ENCODE measurements at regions not wholly inside any gene's neighbourhood (a gene's known extent, or its start where the extent isn't known, plus 50 kb on each side); places are given as distances from the start of the nearest gene placed in this dataset.

GRCh38 chr1:112808861-112809684, 93.9 kb upstream of the PPM1J start:
- Mint-ChIP-seq H3K4me1 (peaks cover 0 to 6% of the 10 kb centered on the region in 2 donors), H3K27me3 (ENCODE audit: low read depth in 2 of 2) (peaks cover 7 to 28% of the 10 kb centered on the region in 2 donors), H3K9me3 (no peaks in the 10 kb centered on the region), H3K27ac (no peak overlapping the region), H3K4me3 (no peak overlapping the region), H3K36me3 (no peaks in the 10 kb centered on the region)
- Histone ChIP-seq H3K4me1 (ENCODE audit: control insufficient read depth, insufficient read depth, low read length) (no peaks in the 10 kb centered on the region), H3K4me3 (ENCODE audit: low read length) (no peak overlapping the region), H3K27ac (ENCODE audit: low read length) (no peak overlapping the region), H3K9me3 (ENCODE audit: control insufficient read depth, insufficient read depth, low read length) (no peaks in the 10 kb centered on the region), H3K27me3 (ENCODE audit: control insufficient read depth, insufficient read depth, low read length) (no peaks in the 10 kb centered on the region), H3K36me3 (ENCODE audit: control insufficient read depth, insufficient read depth, low read length) (no peaks in the 10 kb centered on the region)
- WGBS (ENCODE audit: insufficient coverage): 29% methylated on average over 8 of the region's 8 CpGs
- peak; percentile 58 to 63 for DNase-seq
- intact Hi-C loops (cut with micrococcal nuclease): loop anchor here (5.0 to 10.0 kb wide), 4 partner anchors 233 to 868 kb away; partner anchors contain the start of genes CTTNBP2NL and WNT2B
- TF ChIP-seq CTCF (IDR thresholded peaks at IDR 0.05): peak; percentile 79
- ATAC-seq: peak; percentile 64 to 92 (median 79)

GRCh38 chr1:112807999-112808398, 92.9 kb upstream of the PPM1J start:
- Histone ChIP-seq H3K9me3 (ENCODE audit: control insufficient read depth, insufficient read depth, low read length) (no peaks in the 10 kb centered on the region), H3K4me1 (ENCODE audit: control insufficient read depth, insufficient read depth, low read length) (no peaks in the 10 kb centered on the region), H3K27me3 (ENCODE audit: control insufficient read depth, insufficient read depth, low read length) (peaks cover 2% of the 10 kb centered on the region), H3K36me3 (ENCODE audit: control insufficient read depth, insufficient read depth, low read length) (no peaks in the 10 kb centered on the region), H3K27ac (ENCODE audit: low read length) (no peak overlapping the region), H3K4me3 (ENCODE audit: low read length) (no peak overlapping the region)
- Mint-ChIP-seq H3K4me3 (no peak overlapping the region), H3K27me3 (ENCODE audit: low read depth in 2 of 2) (peaks cover 7 to 29% of the 10 kb centered on the region in 2 donors), H3K27ac (no peak overlapping the region), H3K4me1 (peaks cover 0 to 6% of the 10 kb centered on the region in 2 donors), H3K36me3 (no peaks in the 10 kb centered on the region), H3K9me3 (no peaks in the 10 kb centered on the region)
- intact Hi-C loops (cut with micrococcal nuclease): loop anchor here (5.0 to 10.0 kb wide), 4 partner anchors 234 to 869 kb away; partner anchors contain the start of genes CTTNBP2NL and WNT2B
- no peak for TF ChIP-seq CTCF (IDR thresholded peaks at IDR 0.05)
- ATAC-seq (no peak), DNase-seq (no peak)
- 97% methylated on average over 2 of the region's 3 CpGs for WGBS (ENCODE audit: insufficient coverage)

- WGBS (ENCODE audit: insufficient coverage): 95% methylated on average over 6 of the region's 6 CpGs
- H3K4me1 Mint-ChIP-seq: peaks cover 0 to 6% of the 10 kb centered on the region in 2 donors
Observed at GRCh38 chr1:112807117-112807516, 92.0 kb upstream of the PPM1J start.

More at GRCh38 chr1:112807117-112807516, 92.0 kb upstream of the PPM1J start:
- intact Hi-C loops (cut with micrococcal nuclease): loop anchor here (5.0 to 10.0 kb wide), 4 partner anchors 235 to 870 kb away; partner anchors contain the start of genes CTTNBP2NL and WNT2B
- Histone ChIP-seq H3K4me3 (ENCODE audit: low read length) (no peak overlapping the region), H3K9me3 (ENCODE audit: control insufficient read depth, insufficient read depth, low read length) (no peaks in the 10 kb centered on the region), H3K27ac (ENCODE audit: low read length) (no peak overlapping the region), H3K4me1 (ENCODE audit: control insufficient read depth, insufficient read depth, low read length) (no peaks in the 10 kb centered on the region), H3K27me3 (ENCODE audit: control insufficient read depth, insufficient read depth, low read length) (peaks cover 2% of the 10 kb centered on the region), H3K36me3 (ENCODE audit: control insufficient read depth, insufficient read depth, low read length) (no peaks in the 10 kb centered on the region)
- no peak overlapping the region for H3K27ac Mint-ChIP-seq
- DNase-seq (no peak), ATAC-seq (no peak)
- TF ChIP-seq CTCF (IDR thresholded peaks at IDR 0.05): no peak
- H3K9me3 Mint-ChIP-seq: no peaks in the 10 kb centered on the region
- H3K27me3 Mint-ChIP-seq (ENCODE audit: low read depth in 2 of 2): peaks cover 7 to 25% of the 10 kb centered on the region in 2 donors
- no peaks in the 10 kb centered on the region for H3K36me3 Mint-ChIP-seq
- H3K4me3 Mint-ChIP-seq: no peak overlapping the region

Measured in natural killer cell (primary cell).